DMS79 treated with DMSO at 0.1 percent for 48 hours (cell line): ENCODE measurements at regions not wholly inside any gene's neighbourhood (a gene's known extent, or its start where the extent isn't known, plus 50 kb on each side); places are given as distances from the start of the nearest gene placed in this dataset.
"Not testable (repeated sequence)": the region's sequence is repeated elsewhere in the genome, so short reads cannot be mapped to it uniquely, and the experiment has no call there.

ENCODE experiments used
- DNase-seq: peaks from one replicate; lab custom pipeline; 2025; lab: John Stamatoyannopoulos, UW

- DNase-seq = no peak
Measured at GRCh38 chr15:24150542-24150941, 463.4 kb upstream of the NDN start.

GRCh38 chr15:24158306-24158705 lies 471.2 kb upstream of the NDN start:
- not testable (repeated sequence) for DNase-seq

- DNase-seq = not testable (repeated sequence)
Measured at GRCh38 chr15:24165512-24165911, 478.4 kb upstream of the NDN start.

GRCh38 chr15:24202297-24202696 lies 473.3 kb upstream of the NPAP1 start:
- not testable (repeated sequence) for DNase-seq

- not testable (repeated sequence) for DNase-seq
Measured at GRCh38 chr15:24211742-24212476, 463.7 kb upstream of the NPAP1 start.

- DNase-seq = no peak
Measured at GRCh38 chr15:24223739-24224138, 451.8 kb upstream of the NPAP1 start.

- DNase-seq = no peak
Measured at GRCh38 chr15:24224161-24224560, 451.4 kb upstream of the NPAP1 start.

GRCh38 chr15:24228922-24229321 lies 446.7 kb upstream of the NPAP1 start:
- not testable (repeated sequence) for DNase-seq

- not testable (repeated sequence) for DNase-seq
Measured at GRCh38 chr15:24233134-24233533, 442.4 kb upstream of the NPAP1 start.

- DNase-seq = not testable (repeated sequence)
Measured at GRCh38 chr15:24240580-24240979, 435.0 kb upstream of the NPAP1 start.

- DNase-seq = not testable (repeated sequence)
Measured at GRCh38 chr15:24259106-24259505, 416.5 kb upstream of the NPAP1 start.

GRCh38 chr15:24260407-24260806 lies 415.2 kb upstream of the NPAP1 start:
- not testable (repeated sequence) for DNase-seq

- not testable (repeated sequence) for DNase-seq
Measured at GRCh38 chr15:24260854-24261253, 414.7 kb upstream of the NPAP1 start.

GRCh38 chr15:24268536-24269165 lies 406.9 kb upstream of the NPAP1 start:
- DNase-seq = not testable (repeated sequence)

- DNase-seq = no peak
Measured at GRCh38 chr15:24269166-24269571, 406.4 kb upstream of the NPAP1 start.

- no peak for DNase-seq
Measured at GRCh38 chr15:24269923-24270322, 405.7 kb upstream of the NPAP1 start.

- DNase-seq = not testable (repeated sequence)
Measured at GRCh38 chr15:24271496-24272244, 403.9 kb upstream of the NPAP1 start.

- no peak for DNase-seq
Measured at GRCh38 chr15:24292837-24293236, 382.7 kb upstream of the NPAP1 start.

GRCh38 chr15:24300804-24301368 lies 374.7 kb upstream of the NPAP1 start:
- not testable (repeated sequence) for DNase-seq

GRCh38 chr15:24301999-24302398 lies 373.6 kb upstream of the NPAP1 start:
- not testable (repeated sequence) for DNase-seq

- not testable (repeated sequence) for DNase-seq
Measured at GRCh38 chr15:24304747-24305146, 370.8 kb upstream of the NPAP1 start.

- DNase-seq = not testable (repeated sequence)
Measured at GRCh38 chr15:24305643-24306042, 369.9 kb upstream of the NPAP1 start.
